CD4-positive, alpha-beta T cell treated with Interleukin-15 for 4 hours (primary cell): ENCODE measurements at regions not wholly inside any gene's neighbourhood (a gene's known extent, or its start where the extent isn't known, plus 50 kb on each side); places are given as distances from the start of the nearest gene placed in this dataset.
"Not testable (repeated sequence)": the region's sequence is repeated elsewhere in the genome, so short reads cannot be mapped to it uniquely, and the experiment has no call there.

ENCODE experiments used
- DNase-seq: peaks from one replicate; pipeline ENCODE4 v3.0.0-alpha.2; 2020; ENCODE audit warnings: low spot score

DNA sequence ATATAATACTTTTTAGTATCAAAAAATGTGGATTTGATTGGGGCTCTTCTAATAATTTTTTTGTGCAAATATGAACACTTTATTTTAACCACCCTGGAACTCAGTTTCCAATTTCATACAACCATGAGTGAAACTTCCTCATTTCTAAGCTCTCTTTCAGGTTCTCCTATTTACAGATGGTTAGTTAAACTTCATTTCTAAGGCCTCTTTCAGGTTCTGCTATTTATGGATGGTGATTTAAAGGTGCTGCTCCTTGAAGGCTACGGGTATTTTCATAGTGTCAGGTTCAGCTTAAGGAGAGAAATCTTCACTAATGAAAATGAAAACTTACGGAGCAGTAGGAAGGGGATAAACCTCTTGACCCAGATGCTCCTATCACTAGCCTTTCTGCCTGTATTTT is 568.3 kb downstream of the KIF20B start:
- no peak for DNase-seq

DNA sequence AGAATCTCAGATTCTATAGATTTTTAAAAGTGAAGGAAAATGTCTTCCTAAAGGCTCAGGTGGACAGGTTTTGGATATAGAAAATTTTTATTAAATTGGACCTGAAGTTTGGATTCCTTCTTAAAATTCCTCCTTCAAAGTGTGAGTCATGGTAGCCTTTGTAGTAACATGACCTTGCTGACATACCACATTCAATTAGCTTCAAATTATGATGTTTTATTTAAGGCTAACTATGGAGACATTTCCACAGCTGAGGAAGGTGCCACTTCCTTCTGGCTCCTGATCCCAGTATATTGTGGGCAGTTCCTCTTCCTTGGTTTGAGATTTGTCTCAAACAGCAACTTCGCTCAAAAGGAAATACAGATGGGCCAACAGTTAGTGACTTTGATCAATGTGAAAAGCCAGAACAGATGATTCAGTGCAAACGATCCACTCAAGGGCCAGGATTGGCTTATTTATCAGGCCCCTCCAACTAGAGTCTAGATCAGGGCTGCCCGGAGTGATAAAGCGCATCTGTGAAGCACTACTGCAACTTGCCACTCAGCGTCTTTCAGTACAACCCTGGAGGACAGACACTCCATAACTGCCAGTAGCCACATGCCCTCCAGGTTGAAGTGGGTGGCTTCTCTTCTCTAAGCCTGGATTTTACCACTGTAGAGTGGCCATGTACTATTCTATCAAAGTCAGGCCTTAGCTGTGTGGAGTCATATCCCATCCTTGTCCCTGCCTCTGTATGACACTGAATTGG is 573.5 kb downstream of the KIF20B start:
- no peak for DNase-seq

DNA sequence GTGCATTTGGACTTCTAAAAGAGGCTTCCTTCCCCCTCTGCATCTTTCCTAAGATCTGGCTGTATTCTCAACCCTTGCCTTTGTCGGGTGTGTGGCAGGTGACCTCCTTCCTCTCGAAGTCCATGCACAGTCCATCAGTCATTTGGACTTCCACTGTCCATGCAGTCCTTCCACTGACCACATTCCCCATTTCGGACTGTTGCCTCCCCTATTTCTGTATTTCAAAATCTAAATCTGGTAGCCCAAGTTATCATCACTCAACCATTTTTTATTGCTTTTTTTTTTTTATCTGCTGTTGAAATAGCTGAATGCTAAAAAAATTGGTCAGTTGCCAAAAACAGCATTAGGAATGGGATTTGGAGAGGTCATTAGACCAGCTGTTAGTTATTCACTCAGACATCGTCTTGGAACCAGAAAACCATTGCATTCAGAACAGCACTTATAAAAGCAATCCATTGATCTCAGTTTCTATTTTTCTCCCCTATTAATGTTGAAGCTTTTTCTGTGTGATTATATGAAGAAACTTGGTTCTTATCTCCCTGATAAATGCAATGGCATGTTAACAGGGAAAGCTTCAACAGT is 575.6 kb downstream of the KIF20B start:
- no peak for DNase-seq

DNA sequence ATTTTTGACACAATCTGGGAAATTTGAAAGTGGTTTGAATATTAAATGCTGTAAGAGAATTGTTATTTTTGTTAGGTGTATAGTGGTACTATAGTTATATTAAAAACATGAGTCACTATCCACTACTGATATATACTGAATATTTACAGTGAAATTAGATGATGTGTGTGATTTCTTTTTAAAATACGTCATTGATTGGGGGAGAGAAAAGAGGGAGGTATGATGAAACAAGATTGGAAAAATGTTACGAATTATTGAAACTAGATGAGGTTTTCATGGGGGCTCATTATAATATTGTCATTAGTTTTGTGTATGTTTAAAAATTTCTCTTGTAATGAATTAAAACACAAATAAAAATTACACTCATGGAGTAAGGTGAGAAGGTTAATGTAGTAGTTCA is 571.4 kb downstream of the HTR7 start:
- no peak for DNase-seq

DNA sequence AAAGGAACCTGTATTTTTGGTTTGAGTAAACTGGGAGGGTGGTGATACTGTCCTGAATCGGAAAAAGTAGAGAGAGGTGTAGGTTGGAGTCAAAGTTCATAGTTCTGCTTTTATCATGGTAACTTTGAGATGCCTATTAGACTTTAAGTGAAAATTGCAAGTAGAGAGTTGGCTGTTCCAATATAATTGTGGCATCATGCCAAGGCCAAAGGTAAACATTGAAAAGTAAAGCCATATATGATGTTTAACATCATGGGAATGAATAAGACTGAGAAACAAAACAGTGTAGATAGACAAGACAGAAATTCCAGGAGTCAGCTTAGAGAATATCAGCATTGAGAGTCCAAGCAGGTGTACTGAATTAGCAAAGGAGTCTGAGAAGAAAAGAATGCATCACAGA is 570.9 kb downstream of the HTR7 start:
- no peak for DNase-seq

DNA sequence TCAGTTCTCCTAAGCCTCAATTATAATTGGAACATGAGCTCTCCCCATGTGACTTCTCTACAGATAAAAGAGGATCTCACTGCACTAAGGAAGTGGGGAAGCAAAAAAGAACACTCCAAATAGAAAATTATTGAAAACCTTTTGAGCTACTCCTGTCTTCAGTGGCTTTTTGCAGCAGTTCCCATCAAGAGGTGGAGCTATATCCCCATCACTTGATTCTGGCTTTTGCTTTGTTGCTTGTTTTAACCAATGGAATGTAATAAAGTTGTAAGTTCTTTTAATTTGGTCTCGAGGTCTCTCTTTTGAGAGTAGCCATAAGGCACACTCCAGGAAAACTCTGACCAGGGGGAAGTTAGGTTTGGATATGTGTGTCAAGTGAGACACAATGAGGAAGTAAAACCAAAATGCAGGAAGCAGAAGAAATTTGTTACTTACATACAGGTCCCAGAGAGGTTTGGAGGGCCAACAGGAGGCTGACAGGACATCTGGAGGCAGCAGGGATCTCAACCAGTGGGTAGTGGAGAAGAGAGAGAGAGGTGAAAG is 569.4 kb downstream of the HTR7 start:
- no peak for DNase-seq

DNA sequence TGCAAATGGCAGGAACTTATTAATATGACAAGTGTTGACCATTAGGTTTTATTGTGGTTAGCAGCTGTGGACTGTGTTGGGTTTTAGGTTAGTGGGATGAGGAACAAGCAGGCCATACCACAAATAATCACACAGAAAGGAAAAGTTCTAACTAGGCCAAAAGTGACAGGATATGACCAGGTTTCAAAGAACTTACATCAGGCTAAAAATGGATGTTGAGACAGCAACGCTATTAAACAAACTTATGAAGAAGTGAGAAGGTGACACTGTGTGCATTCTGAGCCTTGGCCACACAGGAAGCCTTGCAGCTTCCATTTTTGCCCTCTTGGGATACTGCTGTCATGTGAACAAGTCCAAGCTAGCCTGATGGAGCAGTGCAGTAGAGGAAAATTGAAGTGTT is 568.8 kb downstream of the HTR7 start:
- no peak for DNase-seq

DNA sequence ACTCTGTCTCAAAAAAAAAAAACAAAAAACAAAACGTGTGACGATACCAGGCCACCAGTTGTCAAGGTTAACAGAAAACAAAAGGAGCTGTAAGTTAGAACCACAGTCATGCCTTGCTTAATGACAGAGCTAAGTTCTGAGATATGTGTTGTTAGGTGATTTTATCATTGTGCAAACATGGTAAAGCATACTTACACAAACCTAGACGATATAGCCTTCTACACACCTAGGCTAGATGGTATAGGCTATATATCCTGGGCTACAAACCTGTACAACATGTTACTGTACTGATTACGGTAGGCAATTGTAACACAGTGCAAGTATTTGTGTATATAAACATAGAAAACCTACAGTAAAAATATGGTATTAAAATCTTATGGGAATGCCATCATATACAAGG is 564.2 kb downstream of the HTR7 start:
- no peak for DNase-seq

DNA sequence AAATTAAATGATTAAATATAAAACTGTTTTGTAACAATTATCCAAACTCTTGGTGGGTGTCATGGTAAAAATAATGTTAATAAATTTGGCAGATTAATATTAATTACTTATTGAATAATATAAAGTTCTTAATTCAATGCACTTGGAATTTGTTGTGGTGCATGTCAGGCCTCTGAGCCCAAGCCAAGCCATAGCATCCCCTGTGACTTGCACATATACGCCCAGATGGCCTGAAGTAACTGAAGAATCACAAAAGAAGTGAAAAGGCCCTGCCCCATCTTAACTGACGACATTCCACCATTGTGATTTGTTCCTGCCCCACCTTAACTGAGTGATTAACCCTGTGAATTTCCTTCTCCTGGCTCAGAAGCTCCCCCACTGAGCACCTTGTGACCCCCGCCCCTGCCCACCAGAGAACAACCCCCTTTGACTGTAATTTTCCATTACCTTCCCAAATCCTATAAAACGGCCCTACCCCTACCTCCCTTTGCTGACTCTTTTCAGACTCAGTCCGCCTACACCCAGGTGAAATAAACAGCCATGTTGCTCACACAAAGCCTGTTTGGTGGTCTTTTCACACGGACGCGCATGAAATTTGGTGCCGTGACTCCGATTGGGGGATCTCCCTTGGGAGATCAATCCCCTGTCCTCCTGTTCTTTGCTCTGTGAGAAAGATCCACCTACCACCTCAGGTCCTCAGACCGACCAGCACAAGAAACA is 562.9 kb downstream of the HTR7 start:
- not testable (repeated sequence) for DNase-seq

DNA sequence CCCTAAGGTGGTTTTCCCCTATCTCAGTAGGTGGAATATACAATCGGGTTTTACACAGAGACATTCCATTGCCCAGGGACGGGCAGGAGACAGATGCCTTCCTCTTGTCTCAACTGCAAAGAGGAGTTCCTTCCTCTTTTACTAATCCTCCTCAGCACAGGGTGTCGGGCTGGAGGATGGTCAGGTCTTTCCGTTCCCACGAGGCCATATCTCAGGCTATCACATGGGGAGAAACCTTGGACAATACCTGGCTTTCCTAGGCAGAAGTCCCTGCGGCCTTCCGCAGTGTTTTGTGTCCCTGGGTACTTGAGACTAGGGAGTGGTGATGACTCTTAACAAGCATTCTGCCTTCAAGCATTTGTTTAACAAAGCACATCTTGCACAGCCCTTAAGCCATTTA is 555.8 kb downstream of the HTR7 start:
- DNase-seq = not testable (repeated sequence)

DNA sequence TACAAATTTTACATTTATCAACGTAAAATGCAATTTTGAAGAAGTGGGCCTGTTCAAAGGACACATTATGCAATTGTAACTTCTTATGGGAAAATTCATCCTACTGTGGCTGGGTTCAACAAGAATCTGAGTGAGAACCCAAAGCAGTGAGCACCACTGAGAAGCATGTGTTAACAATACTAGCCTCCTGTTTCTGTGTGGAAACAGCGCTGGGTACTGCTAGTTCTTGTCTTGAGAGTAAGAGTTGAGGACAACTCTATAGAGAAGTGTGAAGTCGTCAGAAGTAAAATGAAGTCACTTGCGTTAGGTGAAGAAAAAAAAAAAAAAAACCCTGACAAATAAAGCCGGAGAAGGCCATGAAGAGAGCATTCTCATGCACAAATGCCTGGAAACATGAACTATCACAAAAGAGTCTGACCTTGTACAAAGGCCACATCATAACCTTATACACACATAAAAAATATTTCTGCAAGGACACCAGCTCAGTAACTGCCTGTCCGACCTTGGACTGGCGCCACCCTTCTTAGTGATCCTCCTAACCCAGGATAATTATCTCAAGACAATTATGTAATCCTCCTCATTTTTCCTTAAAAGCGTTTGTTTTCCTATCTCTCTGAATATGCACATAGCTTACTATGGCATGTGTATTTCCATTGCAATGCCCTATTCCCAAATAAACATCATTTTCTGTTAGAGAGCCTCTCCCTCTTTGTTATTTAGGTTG is 554.9 kb downstream of the HTR7 start:
- no peak for DNase-seq

DNA sequence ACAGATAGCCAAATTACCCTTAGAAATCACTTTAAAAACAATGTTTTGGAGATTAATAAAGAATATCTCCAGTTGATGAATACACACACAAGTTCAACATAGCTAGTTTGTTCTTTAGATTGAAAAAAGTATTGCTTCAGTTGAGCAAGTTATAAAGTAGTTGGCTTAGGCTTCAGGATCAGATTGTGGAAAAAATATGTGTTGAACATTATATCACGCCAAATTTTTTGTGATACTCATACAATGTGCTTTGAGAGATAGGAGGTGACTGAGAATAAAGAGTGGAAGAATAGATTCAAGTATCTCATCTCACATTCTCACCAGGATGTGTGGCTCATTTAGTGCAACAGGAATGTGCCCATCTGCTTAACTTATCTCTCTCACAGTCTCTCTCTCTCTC is 553.3 kb downstream of the HTR7 start:
- DNase-seq = no peak

DNA sequence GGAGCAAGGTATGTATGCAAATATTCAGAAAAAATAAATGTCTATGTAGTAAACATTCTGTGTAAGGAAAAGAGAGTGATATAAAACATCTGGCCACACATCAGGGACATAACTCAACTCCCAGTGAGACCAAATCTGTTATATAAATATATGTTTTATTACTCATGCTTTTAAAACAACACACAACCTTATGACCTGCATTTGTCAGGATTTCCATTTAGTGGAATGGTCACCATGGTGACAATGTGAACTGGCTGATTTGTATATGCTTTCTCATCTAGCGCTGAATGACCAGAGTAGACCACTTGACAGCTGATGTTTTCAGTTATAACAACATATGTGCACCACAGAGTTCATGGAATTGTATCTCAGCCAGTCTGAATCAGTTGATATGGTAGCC is 551.7 kb downstream of the HTR7 start:
- no peak for DNase-seq

DNA sequence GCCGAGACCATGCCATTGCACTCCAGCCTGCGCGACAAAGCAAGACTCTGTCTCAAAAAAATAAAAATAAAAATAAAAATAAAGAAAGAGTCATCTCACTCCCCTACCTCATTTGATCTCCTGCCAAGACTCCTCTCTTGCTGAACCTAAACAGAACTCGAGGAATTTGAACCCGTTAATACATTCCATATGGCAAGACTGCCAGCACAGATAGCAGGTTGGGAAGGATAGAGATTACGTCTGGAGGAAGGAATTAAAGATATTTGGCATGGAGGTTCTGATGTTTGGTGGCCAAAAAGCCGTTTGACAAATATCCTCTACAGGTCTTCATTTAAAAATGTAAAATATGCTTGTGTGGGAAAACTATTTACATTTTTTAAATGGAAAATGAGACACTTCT is 549.6 kb downstream of the HTR7 start:
- no peak for DNase-seq

DNA sequence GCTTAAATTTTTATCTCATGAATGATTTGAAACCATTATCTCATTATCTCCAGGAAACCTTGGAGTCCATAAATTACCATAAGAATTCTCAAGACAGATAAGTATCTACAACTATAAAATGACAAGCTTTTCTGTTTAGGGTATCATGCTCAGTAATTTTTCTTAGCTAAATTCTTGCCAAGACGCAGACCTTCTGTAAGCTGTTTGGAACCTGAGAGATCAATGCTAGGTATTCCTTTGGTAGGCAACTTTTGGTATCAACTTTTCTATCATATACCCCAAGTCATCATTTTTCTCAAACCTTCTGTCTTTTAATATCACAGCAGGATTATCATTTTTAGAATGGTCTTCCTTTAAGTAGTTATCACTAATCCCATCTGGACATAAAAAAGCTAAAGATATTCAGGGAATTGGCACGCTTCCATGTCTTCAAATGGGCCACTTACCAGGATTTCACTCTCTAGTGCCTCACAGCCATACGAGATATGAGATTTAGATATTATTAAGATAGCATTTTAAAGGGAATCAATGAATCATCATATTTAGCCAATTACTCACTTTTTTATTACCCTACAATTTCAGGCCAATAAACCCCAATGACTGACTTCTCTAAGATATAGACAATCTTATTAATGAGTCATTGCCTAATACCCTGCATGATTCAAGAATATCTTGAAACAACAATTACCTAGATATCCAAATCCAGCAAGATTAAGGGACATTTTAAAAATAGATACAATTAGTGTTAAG is 544.1 kb downstream of the HTR7 start:
- no peak for DNase-seq

DNA sequence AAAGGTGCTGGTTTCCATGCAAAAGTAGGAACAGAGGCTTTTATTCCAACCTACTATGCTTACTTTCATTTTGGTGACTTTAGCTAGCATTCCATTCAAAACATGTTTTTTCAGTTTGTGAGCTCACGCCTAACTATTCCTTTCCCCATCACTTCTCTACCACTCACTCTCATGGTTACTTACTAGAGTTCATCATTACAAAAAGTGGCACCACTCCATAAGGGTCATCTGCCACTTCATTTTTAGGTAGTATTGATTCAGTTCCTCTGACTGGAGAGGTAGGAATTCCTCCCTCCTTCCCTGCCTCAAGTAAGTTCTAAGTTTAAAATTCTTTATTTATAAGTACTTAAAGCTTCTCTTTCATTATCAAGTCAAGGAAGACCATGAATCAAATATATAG is 543.1 kb downstream of the HTR7 start:
- DNase-seq = no peak

DNA sequence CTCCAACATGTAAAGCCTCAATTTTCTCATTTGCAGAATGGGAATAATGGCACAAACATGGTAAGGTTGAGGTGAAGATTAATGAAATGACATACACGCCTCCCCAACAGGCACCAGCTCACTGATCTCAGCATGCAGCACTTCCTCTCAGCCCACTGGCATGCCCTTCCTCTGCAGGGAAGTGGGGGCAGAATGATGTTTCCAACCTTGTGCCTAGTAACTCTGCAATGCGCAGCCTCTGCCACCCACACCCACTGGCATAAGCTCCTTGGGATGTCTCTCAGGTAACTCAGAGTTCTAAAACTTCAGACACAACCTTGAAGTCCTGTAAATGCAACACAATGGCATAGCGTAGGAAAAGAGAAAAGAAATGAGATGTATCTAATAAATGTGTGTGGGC is 540.7 kb downstream of the HTR7 start:
- no peak for DNase-seq

DNA sequence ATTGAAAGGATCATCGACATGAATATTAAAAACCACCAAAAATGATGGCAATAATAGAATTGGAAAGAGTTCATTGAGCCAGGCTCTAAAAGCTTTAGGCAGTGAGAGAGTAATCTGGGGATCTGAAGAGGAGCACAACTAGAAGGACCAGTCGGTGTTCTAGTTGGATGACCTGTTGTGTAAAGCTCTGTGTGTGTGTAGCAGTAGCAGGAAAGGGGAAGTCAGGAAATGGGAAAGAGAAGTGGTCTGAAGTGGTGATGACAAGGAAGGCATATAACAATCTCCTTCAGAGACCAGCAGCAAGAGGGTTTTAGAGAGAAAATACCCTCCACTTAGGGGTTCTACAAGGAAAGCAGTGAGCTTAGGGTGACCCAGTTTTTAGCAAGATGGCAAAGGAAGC is 539.2 kb downstream of the HTR7 start:
- no peak for DNase-seq

DNA sequence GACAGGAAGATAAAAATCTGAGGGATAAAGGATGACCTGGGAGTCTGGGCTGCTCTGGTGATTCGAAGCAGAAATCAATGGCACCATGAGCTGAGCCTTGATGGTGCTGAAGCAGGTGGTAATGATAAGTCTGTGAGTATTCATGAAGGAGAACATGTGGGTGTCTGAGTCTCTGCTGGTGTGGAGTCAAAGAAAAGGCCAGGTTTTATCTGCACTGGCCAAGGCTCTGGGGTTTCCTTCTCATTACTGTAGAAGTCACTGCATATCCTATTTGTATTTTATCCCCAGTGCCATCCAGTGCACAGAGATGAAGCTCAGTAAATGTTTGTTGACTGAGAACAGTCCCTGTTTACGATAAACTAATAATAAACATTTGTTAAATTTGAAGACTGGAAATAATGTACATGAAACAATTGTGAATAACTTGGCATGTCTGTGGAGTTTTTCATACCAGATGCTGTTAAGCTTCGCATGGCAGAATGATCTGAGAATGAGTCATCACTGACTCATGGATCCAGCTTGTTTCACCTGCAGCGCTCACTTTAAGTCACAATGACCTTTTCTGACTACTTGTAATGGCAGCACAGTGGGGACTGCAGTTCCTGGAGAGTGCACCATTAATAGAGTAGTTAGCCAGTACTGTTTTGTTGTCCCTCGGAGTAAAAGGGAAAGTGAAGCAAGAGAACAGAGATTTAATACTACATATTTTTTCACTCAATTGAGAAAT is 538.5 kb downstream of the HTR7 start:
- DNase-seq = no peak

DNA sequence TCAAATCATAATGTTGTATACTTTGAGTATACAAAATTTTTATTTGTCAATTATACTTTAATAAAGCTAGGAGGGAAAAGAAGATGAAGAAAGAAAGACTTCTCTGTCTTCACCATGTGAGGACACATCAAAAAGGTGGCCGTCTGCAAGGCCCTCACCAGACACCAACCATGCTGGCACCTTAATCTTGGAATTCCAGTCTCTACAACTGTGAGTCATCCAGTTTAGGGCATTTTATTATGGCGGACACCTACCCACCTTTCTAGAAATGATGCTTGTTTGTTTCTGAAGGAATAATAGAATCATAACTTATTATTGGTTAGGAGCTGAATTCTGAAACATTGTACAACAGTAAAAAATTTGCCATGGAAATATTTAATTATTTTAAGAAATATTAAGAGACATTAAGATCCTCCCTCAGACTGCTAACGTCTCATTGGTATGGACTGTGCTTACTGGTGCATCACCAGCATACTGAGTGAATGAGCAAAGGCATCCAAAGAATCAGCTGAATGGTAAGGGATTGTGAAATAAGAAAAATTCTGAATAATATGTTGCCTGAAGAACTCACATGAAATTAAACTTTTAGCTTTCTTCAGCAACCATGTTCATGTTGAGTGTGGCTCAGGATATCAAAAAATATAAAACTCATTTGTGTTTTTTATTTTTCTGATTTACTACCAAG is 536.6 kb downstream of the HTR7 start:
- no peak for DNase-seq
